ENCODE measurements at regions not wholly inside any gene's neighbourhood (a gene's known extent, or its start where the extent isn't known, plus 50 kb on each side); places are given as distances from the start of the nearest gene placed in this dataset.

DNA sequence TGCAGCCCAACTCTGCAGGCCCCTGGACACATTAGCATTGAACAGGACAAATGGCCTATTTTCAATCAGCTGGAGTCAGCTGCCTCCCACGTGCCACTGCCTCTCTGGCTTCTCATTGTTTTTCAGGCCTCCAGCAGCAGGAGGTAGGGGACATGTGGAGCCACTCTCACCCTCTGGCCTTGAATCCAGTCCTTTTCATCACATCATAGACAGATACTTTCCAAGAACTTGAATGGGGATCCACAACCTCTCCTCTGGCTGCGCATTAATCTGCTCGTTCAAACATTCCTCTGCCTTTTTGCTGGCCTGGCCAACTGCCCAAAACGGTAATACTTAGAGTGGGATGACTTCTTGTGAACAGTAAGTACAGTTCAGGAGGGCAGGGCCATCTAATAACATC is 592.3 kb downstream of the PKHD1 start:
- Histone ChIP-seq H4K20me1 (ENCODE audit: low read depth) (no peaks in the 10 kb centered on the region), H3K4me2 (peak overlapping the region; percentile 11), H2AFZ (replicated peaks) (no peak overlapping the region), H3K27ac (no peak overlapping the region), H3K4me1 (peaks cover 25% of the 10 kb centered on the region), H3K27me3 (no peaks in the 10 kb centered on the region), H3K9me3 (ENCODE audit: low read depth) (no peaks in the 10 kb centered on the region), H3K79me2 (ENCODE audit: low read depth) (no peaks in the 10 kb centered on the region), H3K9ac (no peak overlapping the region), H3K36me3 (no peaks in the 10 kb centered on the region), H3F3A (ENCODE audit: low read depth) (peaks cover 4% of the 10 kb centered on the region), H3K4me3 (no peak overlapping the region)
- Mint-ChIP-seq H3K9me3 (peaks cover 9% of the 10 kb centered on the region), H3K27me3 (ENCODE audit: insufficient read depth, low read depth) (peaks cover 13% of the 10 kb centered on the region), H3K4me3 (no peak overlapping the region), H3K27ac (peak overlapping the region; percentile 13), H3K4me1 (peaks cover 38% of the 10 kb centered on the region), H3K36me3 (no peaks in the 10 kb centered on the region)
- peak; percentile 21 for DNase-seq (ENCODE audit: low spot score)
- TF ChIP-seq EZH2 (IDR thresholded peaks at IDR 0.05) (no peak), EZH2phosphoT487 (IDR thresholded peaks at IDR 0.05) (no peak)
- TF ChIP-seq, protein P1, sequence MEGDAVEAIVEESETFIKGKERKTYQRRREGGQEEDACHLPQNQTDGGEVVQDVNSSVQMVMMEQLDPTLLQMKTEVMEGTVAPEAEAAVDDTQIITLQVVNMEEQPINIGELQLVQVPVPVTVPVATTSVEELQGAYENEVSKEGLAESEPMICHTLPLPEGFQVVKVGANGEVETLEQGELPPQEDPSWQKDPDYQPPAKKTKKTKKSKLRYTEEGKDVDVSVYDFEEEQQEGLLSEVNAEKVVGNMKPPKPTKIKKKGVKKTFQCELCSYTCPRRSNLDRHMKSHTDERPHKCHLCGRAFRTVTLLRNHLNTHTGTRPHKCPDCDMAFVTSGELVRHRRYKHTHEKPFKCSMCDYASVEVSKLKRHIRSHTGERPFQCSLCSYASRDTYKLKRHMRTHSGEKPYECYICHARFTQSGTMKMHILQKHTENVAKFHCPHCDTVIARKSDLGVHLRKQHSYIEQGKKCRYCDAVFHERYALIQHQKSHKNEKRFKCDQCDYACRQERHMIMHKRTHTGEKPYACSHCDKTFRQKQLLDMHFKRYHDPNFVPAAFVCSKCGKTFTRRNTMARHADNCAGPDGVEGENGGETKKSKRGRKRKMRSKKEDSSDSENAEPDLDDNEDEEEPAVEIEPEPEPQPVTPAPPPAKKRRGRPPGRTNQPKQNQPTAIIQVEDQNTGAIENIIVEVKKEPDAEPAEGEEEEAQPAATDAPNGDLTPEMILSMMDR (IDR thresholded peaks at IDR 0.05) = no peak

DNA sequence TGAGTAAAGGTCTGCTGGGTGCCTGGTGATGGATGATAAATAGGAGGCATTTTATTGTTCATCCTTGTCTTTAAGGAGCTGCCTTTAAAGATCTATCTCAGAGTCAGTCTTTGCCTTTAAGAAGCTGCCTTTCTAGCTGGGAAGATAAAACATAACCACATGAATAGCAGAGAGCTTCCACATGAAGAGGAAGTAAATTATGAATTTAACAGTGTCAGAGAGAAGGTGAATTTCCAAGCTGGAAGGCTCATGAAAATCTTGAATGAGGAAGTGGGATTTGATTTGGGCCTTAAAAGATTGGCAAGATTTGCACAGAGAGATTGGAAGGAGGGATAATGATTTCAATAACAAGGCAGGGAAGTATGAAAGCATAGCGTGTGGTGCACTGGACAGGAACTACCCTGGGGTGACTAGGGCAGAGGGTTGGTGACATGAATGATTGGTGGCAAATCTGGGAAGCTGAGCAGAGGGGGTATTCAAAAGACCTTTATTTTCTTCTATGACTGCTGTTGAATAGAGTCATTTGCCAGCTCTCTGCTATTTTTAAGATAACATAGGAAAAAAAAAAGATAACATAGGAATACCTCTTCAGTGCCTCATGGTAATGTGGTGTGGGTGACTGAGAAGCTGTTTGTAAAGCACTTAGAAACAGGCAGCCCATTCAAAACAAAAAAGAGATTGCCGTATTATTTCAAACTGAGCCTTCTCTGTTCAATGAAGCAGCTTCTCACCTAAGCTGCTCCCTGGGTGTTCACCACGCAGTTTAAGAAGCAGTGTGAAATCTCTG is 591.6 kb downstream of the PKHD1 start:
- Mint-ChIP-seq H3K27ac (peak overlapping the region; percentile 13), H3K4me1 (peaks cover 37% of the 10 kb centered on the region), H3K36me3 (no peaks in the 10 kb centered on the region), H3K27me3 (ENCODE audit: insufficient read depth, low read depth) (peaks cover 12% of the 10 kb centered on the region), H3K4me3 (peak overlapping the region; percentile 0), H3K9me3 (peaks cover 9% of the 10 kb centered on the region)
- peak overlapping the region; percentile 11 for H3K4me2 ChIP-seq
- no peak overlapping the region for H2AFZ ChIP-seq (replicated peaks)
- no peak overlapping the region for H3K4me3 ChIP-seq
- H3K9ac ChIP-seq = no peak overlapping the region
- no peak for DNase-seq (ENCODE audit: low spot score)
- no peaks in the 10 kb centered on the region for H4K20me1 ChIP-seq (ENCODE audit: low read depth)
- H3K9me3 ChIP-seq (ENCODE audit: low read depth) = no peaks in the 10 kb centered on the region
- H3K27ac ChIP-seq = no peak overlapping the region
- H3K4me1 ChIP-seq = peaks cover 21% of the 10 kb centered on the region
- no peaks in the 10 kb centered on the region for H3K27me3 ChIP-seq
- H3F3A ChIP-seq (ENCODE audit: low read depth) = peaks cover 4% of the 10 kb centered on the region
- no peaks in the 10 kb centered on the region for H3K79me2 ChIP-seq (ENCODE audit: low read depth)
- TF ChIP-seq, protein P1 (IDR thresholded peaks at IDR 0.05) = no peak
- TF ChIP-seq EZH2 (IDR thresholded peaks at IDR 0.05) = no peak
- no peaks in the 10 kb centered on the region for H3K36me3 ChIP-seq

DNA sequence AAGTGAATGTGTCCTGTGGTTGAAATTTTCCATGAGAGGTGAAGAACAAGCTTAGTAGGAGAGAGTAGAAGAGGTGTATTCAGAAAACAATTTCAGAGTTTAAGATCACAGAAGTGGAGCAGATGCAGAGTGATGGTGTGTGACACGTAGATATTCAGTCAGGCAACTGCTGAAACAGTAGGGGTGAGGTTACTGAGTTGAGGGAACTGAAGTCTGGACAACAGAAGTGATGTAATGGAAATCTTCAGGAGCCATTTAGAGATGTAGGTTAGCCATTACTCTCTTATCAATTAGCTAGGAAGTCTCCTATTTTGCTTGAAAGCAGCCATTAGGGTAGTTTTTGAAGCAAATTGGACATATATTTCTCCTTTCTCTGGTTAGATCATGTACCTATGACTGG is 584.4 kb downstream of the PKHD1 start:
- no peaks in the 10 kb centered on the region for H4K20me1 ChIP-seq (ENCODE audit: low read depth)
- no peak for DNase-seq (ENCODE audit: low spot score)
- TF ChIP-seq EZH2 (IDR thresholded peaks at IDR 0.05) (no peak), EZH2phosphoT487 (IDR thresholded peaks at IDR 0.05) (no peak)
- TF ChIP-seq, protein P1 (IDR thresholded peaks at IDR 0.05) = no peak
- H3K4me2 ChIP-seq = no peak overlapping the region
- peaks cover 3% of the 10 kb centered on the region for H3K27me3 Mint-ChIP-seq (ENCODE audit: insufficient read depth, low read depth)
- peaks cover 3% of the 10 kb centered on the region for H3K36me3 Mint-ChIP-seq
- no peaks in the 10 kb centered on the region for H3K27me3 ChIP-seq
- no peaks in the 10 kb centered on the region for H3K4me1 ChIP-seq
- H3K9ac ChIP-seq = no peak overlapping the region
- H3K4me1 Mint-ChIP-seq = no peaks in the 10 kb centered on the region
- H3K9me3 Mint-ChIP-seq = peaks cover 30% of the 10 kb centered on the region
- H3K27ac Mint-ChIP-seq = no peak overlapping the region
- no peak overlapping the region for H3K27ac ChIP-seq
- H3K9me3 ChIP-seq (ENCODE audit: low read depth) = no peaks in the 10 kb centered on the region
- no peaks in the 10 kb centered on the region for H3K36me3 ChIP-seq
- H2AFZ ChIP-seq (replicated peaks) = no peak overlapping the region
- H3K4me3 ChIP-seq = no peak overlapping the region
- no peak overlapping the region for H3K4me3 Mint-ChIP-seq
- H3K79me2 ChIP-seq (ENCODE audit: low read depth) = no peaks in the 10 kb centered on the region
- H3F3A ChIP-seq (ENCODE audit: low read depth) = no peaks in the 10 kb centered on the region
